HepG2 (cell line): ENCODE measurements at regions not wholly inside any gene's neighbourhood (a gene's known extent, or its start where the extent isn't known, plus 50 kb on each side); places are given as distances from the start of the nearest gene placed in this dataset.

Source experiments
- ATAC-seq: fragments of 200-7000 bp; cut with Tn5 transposase; 3 replicates; pipeline ENCODE4 v1.9.1; 2020; ENCODE audit warnings: mild to moderate bottlenecking, moderate library complexity
- BruUV-seq: library from RNA; stranded (reverse); fragments of 400-500 nt; replicated peaks from 2 replicates; lab custom pipeline; 2021; lab: Mats Ljungman, UMichigan
- CTCF ChIA-PET: fragments of 300-600 bp; formaldehyde crosslinking; extraction: SDS; loops from one replicate; lab custom pipeline; 2021; ENCODE audit warnings: low total read pairs, inconsistent platforms, low intra/inter-chr PET ratio; lab: Yijun Ruan, JAX
- POLR2A ChIA-PET: fragments of 350-600 bp; sonication (Branson Sonifier 250); formaldehyde crosslinking; loops from one replicate; lab custom pipeline; 2020; ENCODE audit warnings: antibody characterized with exemption, inconsistent platforms; lab: Yijun Ruan, JAX
- DNase-seq: peaks from one replicate; pipeline ENCODE4 v3.0.0-alpha.2; 2015; ENCODE audit warnings: low spot score
- FAIRE-seq: peaks from 3 replicates; lab custom pipeline; 2011; peaks lifted over from hg19 to GRCh38; lab: Jason Lieb, UNC
- H2AFZ ChIP-seq: one replicate; pipeline ENCODE4 v1.6.1; 2011; ENCODE audit warnings: low read length, inconsistent platforms
- H3K27ac ChIP-seq: fragments of 300-600 bp; 3 replicates; pipeline ENCODE4 v1.8.0; 2011; ENCODE audit warnings: mixed run types, mild to moderate bottlenecking, mixed read lengths, low read length, inconsistent platforms; ENCODE audit not compliant: insufficient read depth; ENCODE audit errors: extremely low read length
- H3K27me3 ChIP-seq, 2 experiments: fragments of 200-600 bp in 1 of 2; 2 replicates in 1 of 2; 3 replicates in 1 of 2; pipeline versions ENCODE4 v1.6.0 to v1.8.0; 2011; ENCODE audit warnings: low read length in 2 of 2, mild to moderate bottlenecking in 2 of 2, moderate library complexity in 2 of 2, inconsistent platforms in 1 of 2; ENCODE audit not compliant: insufficient read depth in 2 of 2, control insufficient read depth in 1 of 2
- H3K36me3 ChIP-seq, 2 experiments: fragments of 200-600 bp in 1 of 2; replicated peaks in 1 of 2; 2 replicates in 1 of 2; 3 replicates in 1 of 2; pipeline versions ENCODE4 v1.5.1 to v1.8.0; 2011; ENCODE audit warnings: low read length in 2 of 2, inconsistent platforms in 1 of 2; ENCODE audit not compliant: insufficient read depth in 2 of 2, control insufficient read depth in 1 of 2
- H3K4me1 ChIP-seq: 2 replicates; pipeline ENCODE4 v1.5.1; 2012; ENCODE audit warnings: low read length, inconsistent platforms; ENCODE audit not compliant: insufficient read depth
- H3K4me2 ChIP-seq: 2 replicates; pipeline ENCODE4 v1.6.0; 2011; ENCODE audit warnings: low read depth, low read length, inconsistent platforms
- H3K4me3 ChIP-seq, 3 experiments: fragments of 200-600 bp in 1 of 3; sonication (generic), shearing (Covaris generic) in 1 of 3; replicated peaks in 1 of 3; 2 replicates each; pipeline ENCODE4 v1.5.1; 2011 to 2016; ENCODE audit warnings: low read length in 3 of 3, inconsistent platforms in 2 of 3, low read depth in 2 of 3, mild to moderate bottlenecking in 2 of 3, control low read depth in 1 of 3, mixed read lengths in 1 of 3; ENCODE audit not compliant: insufficient read depth in 1 of 3
- H3K79me2 ChIP-seq: one replicate; pipeline ENCODE4 v1.6.1; 2011; ENCODE audit warnings: low read length, inconsistent platforms; ENCODE audit not compliant: insufficient read depth
- H3K9ac ChIP-seq: 2 replicates; pipeline ENCODE4 v1.6.0; 2011; ENCODE audit warnings: mild to moderate bottlenecking, low read depth, low read length, inconsistent platforms; ENCODE audit not compliant: insufficient read depth
- H3K9me3 ChIP-seq: 2 replicates; pipeline ENCODE4 v1.5.1; 2012; ENCODE audit warnings: mild to moderate bottlenecking, low read length
- H4K20me1 ChIP-seq: 2 replicates; pipeline ENCODE4 v1.6.0; 2011; ENCODE audit warnings: inconsistent platforms, mild to moderate bottlenecking, low read length, moderate library complexity; ENCODE audit not compliant: insufficient read depth
- AKNA ChIP-seq: sonication (generic); formaldehyde crosslinking; IDR thresholded peaks from 2 replicates; pipeline ENCODE4 v1.4.0; 2020; ENCODE audit warnings: missing genetic modification reagents, borderline replicate concordance
- GLI4 ChIP-seq: sonication (generic); formaldehyde crosslinking; IDR thresholded peaks from 2 replicates; pipeline ENCODE4 v1.5.1; 2020; ENCODE audit warnings: missing genetic modification reagents, mild to moderate bottlenecking, moderate library complexity, borderline replicate concordance
- HOXA5 ChIP-seq: sonication (generic); formaldehyde crosslinking; IDR thresholded peaks from 2 replicates; pipeline ENCODE4 v1.4.0; 2020; ENCODE audit warnings: missing genetic modification reagents
- PCBP1 ChIP-seq: fragments of 200-400 bp; formaldehyde crosslinking; IDR thresholded peaks from 2 replicates; pipeline ENCODE4 v1.6.1; 2017; ENCODE audit warnings: mild to moderate bottlenecking, low read depth, low read length, borderline replicate concordance
- PREB ChIP-seq: sonication (generic); formaldehyde crosslinking; IDR thresholded peaks from 2 replicates; pipeline ENCODE4 v1.4.0; 2020; ENCODE audit warnings: missing genetic modification reagents
- ZBTB33 ChIP-seq: sonication (generic); formaldehyde crosslinking; IDR thresholded peaks from 2 replicates; pipeline ENCODE4 v1.4.0; 2020; ENCODE audit warnings: missing genetic modification reagents
- ZNF382 ChIP-seq: sonication (generic); formaldehyde crosslinking; IDR thresholded peaks from 2 replicates; pipeline ENCODE4 v1.5.0; 2020; ENCODE audit warnings: missing genetic modification reagents, mild to moderate bottlenecking, borderline replicate concordance
- ZNF513 ChIP-seq: sonication (generic); formaldehyde crosslinking; conservative IDR thresholded peaks from 2 replicates; pipeline ENCODE4 v1.5.0; 2020; ENCODE audit warnings: missing genetic modification reagents
- ZNF550 ChIP-seq: sonication (generic); formaldehyde crosslinking; IDR thresholded peaks from 2 replicates; pipeline ENCODE4 v1.4.0; 2020; ENCODE audit warnings: mild to moderate bottlenecking, missing genetic modification reagents, borderline replicate concordance
- ZNF558 ChIP-seq: sonication (generic); formaldehyde crosslinking; IDR thresholded peaks from 2 replicates; pipeline ENCODE4 v1.9.0; 2022; ENCODE audit warnings: mild to moderate bottlenecking, missing genetic modification reagents, borderline replicate concordance
- ZNF572 ChIP-seq: sonication (generic); formaldehyde crosslinking; IDR thresholded peaks from 2 replicates; pipeline ENCODE4 v1.5.1; 2020; ENCODE audit warnings: mild to moderate bottlenecking, missing genetic modification reagents
- WGBS: methylation state at CpG from one replicate; pipeline ENCODE4 v1.1.6; 2017; ENCODE audit warnings: low lambda C conversion rate; 5-methylcytosine and 5-hydroxymethylcytosine counted together
- in situ Hi-C: cut with HindIII; loops from 2 replicates; pipeline ENCODE4 v1.10.0; 2017; ENCODE audit warnings: low pct_unique_long_range_greater_than_20kb; ENCODE audit not compliant: extremely low pct_ligation_motif_present
- intact Hi-C: fragments of 100-400 bp; cut with micrococcal nuclease; formaldehyde crosslinking; loops from one replicate; pipeline ENCODE4 v1.10.0; 2022; ENCODE audit not compliant: unreplicated experiment

- no peak for DNase-seq
- peaks cover 4 to 23% of the 10 kb centered on the region in 2 experiments; a peak in 3 of 5 replicates for H3K27me3 ChIP-seq
Measured at GRCh38 chr12:131260251-131260905, 306.7 kb downstream of the ADGRD1 start.

More at GRCh38 chr12:131260251-131260905, 306.7 kb downstream of the ADGRD1 start:
- H3K36me3 ChIP-seq = no peaks in the 10 kb centered on the region
- CTCF ChIA-PET = no interaction called here
- no peak overlapping the region for H3K4me3 ChIP-seq
- TF ChIP-seq ZNF382 (no peak), ZNF513 (CRISPR knock-in tag) (no peak), ZBTB33 (no peak), PCBP1 (no peak), ZNF550 (CRISPR knock-in tag) (no peak), ZNF572 (CRISPR knock-in tag) (no peak), HOXA5 (no peak), GLI4 (CRISPR knock-in tag) (no peak), AKNA (CRISPR knock-in tag) (no peak), PREB (CRISPR knock-in tag) (no peak), ZNF558 (CRISPR knock-in tag) (no peak)
- H4K20me1 ChIP-seq = no peaks in the 10 kb centered on the region
- H3K9ac ChIP-seq = no peak overlapping the region
- ATAC-seq (no peak), FAIRE-seq (no peak)
- H2AFZ ChIP-seq = no peak overlapping the region
- H3K4me1 ChIP-seq = no peaks in the 10 kb centered on the region
- in situ Hi-C loops (no loop called here), intact Hi-C loops (no loop called here)
- POLR2A ChIA-PET = no interaction called here
- H3K9me3 ChIP-seq = no peaks in the 10 kb centered on the region
- H3K79me2 ChIP-seq = no peaks in the 10 kb centered on the region
- 2% methylated on average over 14 of the region's 16 CpGs for WGBS
- no peak overlapping the region for H3K4me2 ChIP-seq
- no peak overlapping the region for H3K27ac ChIP-seq
- BruUV-seq = no TSS peak
